MM.1S (cell line): ENCODE measurements at regions not wholly inside any gene's neighbourhood (a gene's known extent, or its start where the extent isn't known, plus 50 kb on each side); places are given as distances from the start of the nearest gene placed in this dataset.

ENCODE experiments used
- DNase-seq: peaks from one replicate; pipeline ENCODE4 v3.0.0-alpha.2; 2015
- H2AFZ ChIP-seq: fragments of 300-600 bp; sonication (generic); 2 replicates; pipeline ENCODE4 v1.6.0; 2016; ENCODE audit warnings: antibody characterized with exemption, low read length
- H3F3A ChIP-seq: fragments of 300-600 bp; sonication (generic); 2 replicates; pipeline ENCODE4 v1.6.1; 2016; ENCODE audit warnings: mild to moderate bottlenecking, antibody characterized with exemption, low read length, moderate library complexity, mixed read lengths; ENCODE audit not compliant: insufficient read depth
- H3K27ac ChIP-seq: fragments of 300-600 bp; sonication (generic); 2 replicates; pipeline ENCODE4 v1.5.1; 2016; ENCODE audit warnings: mild to moderate bottlenecking, low read length
- H3K27me3 ChIP-seq: fragments of 300-600 bp; sonication (generic); replicated peaks from 2 replicates; pipeline ENCODE4 v1.6.0; 2016; ENCODE audit warnings: low read length; ENCODE audit not compliant: insufficient read depth
- H3K36me3 ChIP-seq: fragments of 300-600 bp; sonication (generic); replicated peaks from 2 replicates; pipeline ENCODE4 v1.6.1; 2016; ENCODE audit warnings: mild to moderate bottlenecking, low read length, mixed read lengths; ENCODE audit not compliant: insufficient read depth
- H3K4me1 ChIP-seq: fragments of 300-600 bp; sonication (generic); 2 replicates; pipeline ENCODE4 v1.6.1; 2016; ENCODE audit warnings: low read length, mixed read lengths
- H3K4me2 ChIP-seq: fragments of 300-600 bp; sonication (generic); 2 replicates; pipeline ENCODE4 v1.6.0; 2016; ENCODE audit warnings: low read depth, low read length
- H3K4me3 ChIP-seq: fragments of 300-600 bp; sonication (generic); 2 replicates; pipeline ENCODE4 v1.5.1; 2016; ENCODE audit warnings: low read length, mixed read lengths
- H3K79me2 ChIP-seq: fragments of 300-600 bp; sonication (generic); 2 replicates; pipeline ENCODE4 v1.6.1; 2016; ENCODE audit warnings: mixed run types, low read length, mixed read lengths
- H3K9ac ChIP-seq: fragments of 300-600 bp; sonication (generic); 2 replicates; pipeline ENCODE4 v1.6.1; 2016; ENCODE audit warnings: low read length, mixed read lengths
- H3K9me2 ChIP-seq: fragments of 300-600 bp; sonication (generic); replicated peaks from 2 replicates; pipeline ENCODE4 v1.6.1; 2016; ENCODE audit warnings: mild to moderate bottlenecking, low read length, mixed read lengths; ENCODE audit not compliant: insufficient read depth
- H3K9me3 ChIP-seq: fragments of 300-600 bp; sonication (generic); replicated peaks from 2 replicates; pipeline ENCODE4 v1.6.1; 2016; ENCODE audit warnings: mild to moderate bottlenecking, low read length, mixed read lengths; ENCODE audit not compliant: insufficient read depth
- H4K20me1 ChIP-seq: fragments of 300-600 bp; sonication (generic); 2 replicates; pipeline ENCODE4 v1.6.1; 2016; ENCODE audit warnings: mild to moderate bottlenecking, low read length, moderate library complexity, mixed read lengths; ENCODE audit not compliant: insufficient read depth
- CTCF ChIP-seq: fragments of 300-600 bp; sonication (generic); IDR thresholded peaks from 2 replicates; pipeline ENCODE4 v1.5.1; 2016; ENCODE audit warnings: antibody characterized with exemption, low read length, mixed read lengths
- EZH2 ChIP-seq: fragments of 300-600 bp; sonication (generic); optimal IDR thresholded peaks from 2 replicates; pipeline ENCODE3; 2017; ENCODE audit warnings: low read depth, mild to moderate bottlenecking, antibody characterized with exemption, low read length, mixed read lengths
- EZH2phosphoT487 ChIP-seq: fragments of 300-600 bp; sonication (generic); IDR thresholded peaks from 2 replicates; pipeline ENCODE4 v1.6.1; 2018; ENCODE audit warnings: antibody characterized with exemption, low read length

GRCh38 chr1:30036229-30036547 is 687.2 kb downstream of the MATN1 start:
- no peak for DNase-seq
- H3K79me2 ChIP-seq = no peaks in the 10 kb centered on the region
- peaks cover 58% of the 10 kb centered on the region for H3K27me3 ChIP-seq
- H3K27ac ChIP-seq = no peak overlapping the region
- no peaks in the 10 kb centered on the region for H3K9me2 ChIP-seq
- no peaks in the 10 kb centered on the region for H4K20me1 ChIP-seq
- H3K4me2 ChIP-seq = no peak overlapping the region
- H3K9ac ChIP-seq = no peak overlapping the region
- TF ChIP-seq EZH2 (no peak), CTCF (no peak), EZH2phosphoT487 (no peak)
- no peaks in the 10 kb centered on the region for H3F3A ChIP-seq
- H3K4me1 ChIP-seq = no peaks in the 10 kb centered on the region
- no peaks in the 10 kb centered on the region for H3K36me3 ChIP-seq
- no peak overlapping the region for H2AFZ ChIP-seq
- no peak overlapping the region for H3K4me3 ChIP-seq
- H3K9me3 ChIP-seq = no peaks in the 10 kb centered on the region

GRCh38 chr1:30035522-30036228 is 687.7 kb downstream of the MATN1 start:
- Histone ChIP-seq H3K9me2 (no peaks in the 10 kb centered on the region), H3K79me2 (no peaks in the 10 kb centered on the region), H3K27ac (no peak overlapping the region), H3K9me3 (no peaks in the 10 kb centered on the region), H3F3A (no peaks in the 10 kb centered on the region), H3K36me3 (no peaks in the 10 kb centered on the region), H4K20me1 (no peaks in the 10 kb centered on the region), H3K27me3 (peaks cover 59% of the 10 kb centered on the region), H2AFZ (no peak overlapping the region), H3K4me3 (no peak overlapping the region), H3K4me2 (no peak overlapping the region), H3K4me1 (no peaks in the 10 kb centered on the region), H3K9ac (no peak overlapping the region)
- no peak for DNase-seq
- TF ChIP-seq EZH2phosphoT487 = no peak
- no peak for TF ChIP-seq EZH2
- no peak for TF ChIP-seq CTCF

- no peaks in the 10 kb centered on the region for H3K9me3 ChIP-seq
- H4K20me1 ChIP-seq = no peaks in the 10 kb centered on the region
- no peaks in the 10 kb centered on the region for H3F3A ChIP-seq
- no peaks in the 10 kb centered on the region for H3K9me2 ChIP-seq
- no peak overlapping the region for H3K4me3 ChIP-seq
- H3K36me3 ChIP-seq = no peaks in the 10 kb centered on the region
- no peak overlapping the region for H3K9ac ChIP-seq
- H3K4me1 ChIP-seq = no peaks in the 10 kb centered on the region
- no peak overlapping the region for H3K4me2 ChIP-seq
- H3K79me2 ChIP-seq = no peaks in the 10 kb centered on the region
- no peak overlapping the region for H3K27ac ChIP-seq
- H2AFZ ChIP-seq = no peak overlapping the region
- peaks cover 56% of the 10 kb centered on the region for H3K27me3 ChIP-seq
- DNase-seq = no peak
- TF ChIP-seq EZH2phosphoT487 = no peak
- TF ChIP-seq CTCF = no peak
- no peak for TF ChIP-seq EZH2
Observed at GRCh38 chr1:30034627-30035521, 688.5 kb downstream of the MATN1 start.
